GM12878 (cell line): ENCODE measurements at regions not wholly inside any gene's neighbourhood (a gene's known extent, or its start where the extent isn't known, plus 50 kb on each side); places are given as distances from the start of the nearest gene placed in this dataset.

ENCODE experiments used
- DPF2 ChIP-seq: fragments of 450-650 bp; IDR thresholded peaks from 2 replicates; pipeline ENCODE4 v1.6.1; 2017; ENCODE audit warnings: mild to moderate bottlenecking
- RAD21 ChIP-seq: IDR thresholded peaks from 2 replicates; pipeline ENCODE4 v1.6.1; 2011; ENCODE audit warnings: mild to moderate bottlenecking, low read depth, low read length, moderate library complexity; ENCODE audit not compliant: insufficient read depth
- SPI1 ChIP-seq: IDR thresholded peaks from 2 replicates; pipeline ENCODE4 v1.6.1; 2011; ENCODE audit warnings: low read depth, mild to moderate bottlenecking, low read length, moderate library complexity, borderline replicate concordance; ENCODE audit not compliant: insufficient read depth
- SREBF2 ChIP-seq: IDR thresholded peaks from 2 replicates; pipeline ENCODE4 v1.6.1; 2012; ENCODE audit warnings: mild to moderate bottlenecking, low read length
- TBL1XR1 ChIP-seq: IDR thresholded peaks from 2 replicates; pipeline ENCODE4 v1.6.1; 2012; ENCODE audit warnings: low read depth, low read length, improper control_type of control experiment
- TCF3 ChIP-seq: IDR thresholded peaks from 2 replicates; pipeline ENCODE4 v1.6.1; 2012; ENCODE audit warnings: low read depth, mild to moderate bottlenecking, low read length, borderline replicate concordance; ENCODE audit not compliant: insufficient read depth
- ZNF217 ChIP-seq: fragments of 450-650 bp; IDR thresholded peaks from 2 replicates; pipeline ENCODE4 v1.6.1; 2017; ENCODE audit warnings: antibody characterized with exemption, mild to moderate bottlenecking
- TF ChIP-seq, protein P1 (sequence below): fragments of 450-650 bp; IDR thresholded peaks from 2 replicates; pipeline ENCODE4 v1.6.1; 2017; ENCODE audit warnings: mild to moderate bottlenecking, moderate library complexity
- TF ChIP-seq, protein P2 (sequence below): IDR thresholded peaks from 2 replicates; pipeline ENCODE4 v1.6.1; 2011; ENCODE audit warnings: borderline replicate concordance, low read depth, mild to moderate bottlenecking, moderate library complexity, mixed read lengths, low read length; ENCODE audit not compliant: insufficient read depth; ENCODE audit errors: extremely low read length
- TF ChIP-seq, protein P3 (sequence below): fragments of 450-650 bp; IDR thresholded peaks from 2 replicates; pipeline ENCODE4 v1.6.1; 2017; ENCODE audit warnings: mild to moderate bottlenecking
- TF ChIP-seq, protein P4 (sequence below): fragments of 450-650 bp; IDR thresholded peaks from 2 replicates; pipeline ENCODE4 v1.6.1; 2014; ENCODE audit warnings: mild to moderate bottlenecking
- TF ChIP-seq, protein P5 (sequence below): fragments of 450-650 bp; IDR thresholded peaks from 2 replicates; pipeline ENCODE4 v1.6.1; 2016; ENCODE audit warnings: mild to moderate bottlenecking
- TF ChIP-seq, protein P6 (sequence below): IDR thresholded peaks from 2 replicates; pipeline ENCODE4 v1.6.1; 2012; ENCODE audit warnings: low read length, inconsistent platforms

DNA sequence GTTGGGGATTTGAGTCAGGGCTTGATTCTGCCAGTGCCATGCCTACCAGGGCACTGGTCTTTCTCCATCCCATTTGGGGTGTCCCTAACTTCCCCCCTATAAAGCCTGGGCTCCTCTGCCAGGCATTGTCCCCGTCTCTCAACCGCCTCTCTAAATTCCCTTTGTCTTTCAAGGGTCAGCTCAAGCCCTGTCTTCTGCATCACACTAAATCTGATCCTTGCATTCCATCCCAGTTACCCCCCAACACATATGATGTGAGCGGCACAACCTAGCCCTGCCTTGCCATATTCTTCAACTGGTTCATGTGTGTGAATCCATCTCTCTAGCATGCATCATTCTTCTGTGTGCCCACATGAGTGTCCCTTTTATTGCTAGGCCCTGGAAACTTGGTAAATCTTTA lies 480.9 kb downstream of the ZNF536 start (continued):
- TF ChIP-seq, protein P1, sequence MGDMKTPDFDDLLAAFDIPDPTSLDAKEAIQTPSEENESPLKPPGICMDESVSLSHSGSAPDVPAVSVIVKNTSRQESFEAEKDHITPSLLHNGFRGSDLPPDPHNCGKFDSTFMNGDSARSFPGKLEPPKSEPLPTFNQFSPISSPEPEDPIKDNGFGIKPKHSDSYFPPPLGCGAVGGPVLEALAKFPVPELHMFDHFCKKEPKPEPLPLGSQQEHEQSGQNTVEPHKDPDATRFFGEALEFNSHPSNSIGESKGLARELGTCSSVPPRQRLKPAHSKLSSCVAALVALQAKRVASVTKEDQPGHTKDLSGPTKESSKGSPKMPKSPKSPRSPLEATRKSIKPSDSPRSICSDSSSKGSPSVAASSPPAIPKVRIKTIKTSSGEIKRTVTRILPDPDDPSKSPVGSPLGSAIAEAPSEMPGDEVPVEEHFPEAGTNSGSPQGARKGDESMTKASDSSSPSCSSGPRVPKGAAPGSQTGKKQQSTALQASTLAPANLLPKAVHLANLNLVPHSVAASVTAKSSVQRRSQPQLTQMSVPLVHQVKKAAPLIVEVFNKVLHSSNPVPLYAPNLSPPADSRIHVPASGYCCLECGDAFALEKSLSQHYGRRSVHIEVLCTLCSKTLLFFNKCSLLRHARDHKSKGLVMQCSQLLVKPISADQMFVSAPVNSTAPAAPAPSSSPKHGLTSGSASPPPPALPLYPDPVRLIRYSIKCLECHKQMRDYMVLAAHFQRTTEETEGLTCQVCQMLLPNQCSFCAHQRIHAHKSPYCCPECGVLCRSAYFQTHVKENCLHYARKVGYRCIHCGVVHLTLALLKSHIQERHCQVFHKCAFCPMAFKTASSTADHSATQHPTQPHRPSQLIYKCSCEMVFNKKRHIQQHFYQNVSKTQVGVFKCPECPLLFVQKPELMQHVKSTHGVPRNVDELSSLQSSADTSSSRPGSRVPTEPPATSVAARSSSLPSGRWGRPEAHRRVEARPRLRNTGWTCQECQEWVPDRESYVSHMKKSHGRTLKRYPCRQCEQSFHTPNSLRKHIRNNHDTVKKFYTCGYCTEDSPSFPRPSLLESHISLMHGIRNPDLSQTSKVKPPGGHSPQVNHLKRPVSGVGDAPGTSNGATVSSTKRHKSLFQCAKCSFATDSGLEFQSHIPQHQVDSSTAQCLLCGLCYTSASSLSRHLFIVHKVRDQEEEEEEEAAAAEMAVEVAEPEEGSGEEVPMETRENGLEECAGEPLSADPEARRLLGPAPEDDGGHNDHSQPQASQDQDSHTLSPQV: no peak
- TF ChIP-seq DPF2: no peak
- TF ChIP-seq, protein P2, sequence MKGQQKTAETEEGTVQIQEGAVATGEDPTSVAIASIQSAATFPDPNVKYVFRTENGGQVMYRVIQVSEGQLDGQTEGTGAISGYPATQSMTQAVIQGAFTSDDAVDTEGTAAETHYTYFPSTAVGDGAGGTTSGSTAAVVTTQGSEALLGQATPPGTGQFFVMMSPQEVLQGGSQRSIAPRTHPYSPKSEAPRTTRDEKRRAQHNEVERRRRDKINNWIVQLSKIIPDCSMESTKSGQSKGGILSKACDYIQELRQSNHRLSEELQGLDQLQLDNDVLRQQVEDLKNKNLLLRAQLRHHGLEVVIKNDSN: no peak
- no peak for TF ChIP-seq TBL1XR1
- TF ChIP-seq, protein P3, sequence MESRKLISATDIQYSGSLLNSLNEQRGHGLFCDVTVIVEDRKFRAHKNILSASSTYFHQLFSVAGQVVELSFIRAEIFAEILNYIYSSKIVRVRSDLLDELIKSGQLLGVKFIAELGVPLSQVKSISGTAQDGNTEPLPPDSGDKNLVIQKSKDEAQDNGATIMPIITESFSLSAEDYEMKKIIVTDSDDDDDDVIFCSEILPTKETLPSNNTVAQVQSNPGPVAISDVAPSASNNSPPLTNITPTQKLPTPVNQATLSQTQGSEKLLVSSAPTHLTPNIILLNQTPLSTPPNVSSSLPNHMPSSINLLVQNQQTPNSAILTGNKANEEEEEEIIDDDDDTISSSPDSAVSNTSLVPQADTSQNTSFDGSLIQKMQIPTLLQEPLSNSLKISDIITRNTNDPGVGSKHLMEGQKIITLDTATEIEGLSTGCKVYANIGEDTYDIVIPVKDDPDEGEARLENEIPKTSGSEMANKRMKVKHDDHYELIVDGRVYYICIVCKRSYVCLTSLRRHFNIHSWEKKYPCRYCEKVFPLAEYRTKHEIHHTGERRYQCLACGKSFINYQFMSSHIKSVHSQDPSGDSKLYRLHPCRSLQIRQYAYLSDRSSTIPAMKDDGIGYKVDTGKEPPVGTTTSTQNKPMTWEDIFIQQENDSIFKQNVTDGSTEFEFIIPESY: no peak
- TF ChIP-seq SPI1: no peak
- no peak for TF ChIP-seq TCF3
- TF ChIP-seq, protein P4, sequence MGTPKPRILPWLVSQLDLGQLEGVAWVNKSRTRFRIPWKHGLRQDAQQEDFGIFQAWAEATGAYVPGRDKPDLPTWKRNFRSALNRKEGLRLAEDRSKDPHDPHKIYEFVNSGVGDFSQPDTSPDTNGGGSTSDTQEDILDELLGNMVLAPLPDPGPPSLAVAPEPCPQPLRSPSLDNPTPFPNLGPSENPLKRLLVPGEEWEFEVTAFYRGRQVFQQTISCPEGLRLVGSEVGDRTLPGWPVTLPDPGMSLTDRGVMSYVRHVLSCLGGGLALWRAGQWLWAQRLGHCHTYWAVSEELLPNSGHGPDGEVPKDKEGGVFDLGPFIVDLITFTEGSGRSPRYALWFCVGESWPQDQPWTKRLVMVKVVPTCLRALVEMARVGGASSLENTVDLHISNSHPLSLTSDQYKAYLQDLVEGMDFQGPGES: no peak
- TF ChIP-seq, protein P5, sequence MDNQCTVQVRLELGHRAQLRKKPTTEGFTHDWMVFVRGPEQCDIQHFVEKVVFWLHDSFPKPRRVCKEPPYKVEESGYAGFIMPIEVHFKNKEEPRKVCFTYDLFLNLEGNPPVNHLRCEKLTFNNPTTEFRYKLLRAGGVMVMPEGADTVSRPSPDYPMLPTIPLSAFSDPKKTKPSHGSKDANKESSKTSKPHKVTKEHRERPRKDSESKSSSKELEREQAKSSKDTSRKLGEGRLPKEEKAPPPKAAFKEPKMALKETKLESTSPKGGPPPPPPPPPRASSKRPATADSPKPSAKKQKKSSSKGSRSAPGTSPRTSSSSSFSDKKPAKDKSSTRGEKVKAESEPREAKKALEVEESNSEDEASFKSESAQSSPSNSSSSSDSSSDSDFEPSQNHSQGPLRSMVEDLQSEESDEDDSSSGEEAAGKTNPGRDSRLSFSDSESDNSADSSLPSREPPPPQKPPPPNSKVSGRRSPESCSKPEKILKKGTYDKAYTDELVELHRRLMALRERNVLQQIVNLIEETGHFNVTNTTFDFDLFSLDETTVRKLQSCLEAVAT: no peak
- no peak for TF ChIP-seq RAD21
- no peak for TF ChIP-seq SREBF2
- TF ChIP-seq, protein P6, sequence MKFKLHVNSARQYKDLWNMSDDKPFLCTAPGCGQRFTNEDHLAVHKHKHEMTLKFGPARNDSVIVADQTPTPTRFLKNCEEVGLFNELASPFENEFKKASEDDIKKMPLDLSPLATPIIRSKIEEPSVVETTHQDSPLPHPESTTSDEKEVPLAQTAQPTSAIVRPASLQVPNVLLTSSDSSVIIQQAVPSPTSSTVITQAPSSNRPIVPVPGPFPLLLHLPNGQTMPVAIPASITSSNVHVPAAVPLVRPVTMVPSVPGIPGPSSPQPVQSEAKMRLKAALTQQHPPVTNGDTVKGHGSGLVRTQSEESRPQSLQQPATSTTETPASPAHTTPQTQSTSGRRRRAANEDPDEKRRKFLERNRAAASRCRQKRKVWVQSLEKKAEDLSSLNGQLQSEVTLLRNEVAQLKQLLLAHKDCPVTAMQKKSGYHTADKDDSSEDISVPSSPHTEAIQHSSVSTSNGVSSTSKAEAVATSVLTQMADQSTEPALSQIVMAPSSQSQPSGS: no peak
- no peak for TF ChIP-seq ZNF217
